Brain microvascular endothelial cell (primary cell): ENCODE measurements at regions not wholly inside any gene's neighbourhood (a gene's known extent, or its start where the extent isn't known, plus 50 kb on each side); places are given as distances from the start of the nearest gene placed in this dataset.

Experiments used
- DNase-seq: peaks from one replicate; pipeline ENCODE4 v3.0.0-alpha.2; 2020
- H3K27ac ChIP-seq: fragments of 250-450 bp; sonication (Bioruptor Pico); 2 replicates; pipeline ENCODE4 v1.5.1; 2020; ENCODE audit warnings: mild to moderate bottlenecking, moderate library complexity
- H3K27me3 ChIP-seq: fragments of 250-450 bp; sonication (Bioruptor Pico); replicated peaks from 2 replicates; pipeline ENCODE4 v1.5.1; 2020; ENCODE audit warnings: mild to moderate bottlenecking
- H3K36me3 ChIP-seq: fragments of 250-450 bp; sonication (Bioruptor Pico); replicated peaks from 2 replicates; pipeline ENCODE4 v1.5.1; 2020; ENCODE audit warnings: mild to moderate bottlenecking
- H3K4me3 ChIP-seq: 2 replicates; pipeline ENCODE4 v1.5.1; 2011; ENCODE audit warnings: low read depth, mild to moderate bottlenecking, control low read depth, low read length, moderate library complexity
- CTCF ChIP-seq: IDR thresholded peaks from 2 replicates; pipeline ENCODE4 v1.5.1; 2011; ENCODE audit warnings: low read depth, mild to moderate bottlenecking, moderate library complexity, low read length, control low read depth, inconsistent platforms; ENCODE audit errors: missing control alignments
- in situ Hi-C: cut with HindIII; loops from 2 replicates; pipeline ENCODE4 v1.10.0; 2017; ENCODE audit warnings: low sequenced_read_pairs, low pct_ligation_motif_present

- in situ Hi-C loops = no loop called here
- TF ChIP-seq CTCF = no peak
- DNase-seq = no peak
- Histone ChIP-seq H3K4me3 (no peak overlapping the region), H3K27ac (no peak overlapping the region), H3K36me3 (no peaks in the 10 kb centered on the region), H3K27me3 (no peaks in the 10 kb centered on the region)
Measured at GRCh38 chr10:128560406-128560805, 434.2 kb upstream of the MKI67 start.

- in situ Hi-C loops = no loop called here
- no peaks in the 10 kb centered on the region for H3K36me3 ChIP-seq
- no peak overlapping the region for H3K27ac ChIP-seq
- no peak overlapping the region for H3K4me3 ChIP-seq
- no peak for DNase-seq
- no peak for TF ChIP-seq CTCF
- H3K27me3 ChIP-seq = no peaks in the 10 kb centered on the region
Measured at GRCh38 chr10:128560993-128561392, 434.8 kb upstream of the MKI67 start.

- no peak overlapping the region for H3K27ac ChIP-seq
- TF ChIP-seq CTCF = no peak
- in situ Hi-C loops = no loop called here
- H3K4me3 ChIP-seq = no peak overlapping the region
- H3K36me3 ChIP-seq = no peaks in the 10 kb centered on the region
- no peaks in the 10 kb centered on the region for H3K27me3 ChIP-seq
- DNase-seq = no peak
Measured at GRCh38 chr10:128563387-128563786, 437.2 kb upstream of the MKI67 start.

DNA sequence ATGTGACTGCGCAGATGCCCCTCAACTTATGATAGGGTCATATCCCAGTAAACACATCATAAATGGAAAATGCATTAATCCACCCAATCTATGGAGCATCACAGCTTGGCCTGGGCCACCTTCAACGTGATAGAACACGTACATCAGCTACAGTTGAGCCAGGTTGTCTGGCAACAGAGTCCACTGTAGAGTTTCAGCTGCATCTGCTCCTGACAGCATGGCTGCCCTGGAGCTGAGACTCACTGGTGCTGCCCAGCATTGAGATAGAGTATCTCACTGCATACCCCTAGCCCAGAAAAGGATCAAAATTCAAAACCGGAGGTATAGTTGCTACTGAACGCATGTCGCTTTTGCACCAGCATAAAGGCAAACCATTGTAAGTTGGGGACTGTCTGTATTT is 437.7 kb upstream of the MKI67 start:
- in situ Hi-C loops = no loop called here
- no peak overlapping the region for H3K27ac ChIP-seq
- TF ChIP-seq CTCF = no peak
- no peak overlapping the region for H3K4me3 ChIP-seq
- H3K36me3 ChIP-seq = no peaks in the 10 kb centered on the region
- no peak for DNase-seq
- no peaks in the 10 kb centered on the region for H3K27me3 ChIP-seq

DNA sequence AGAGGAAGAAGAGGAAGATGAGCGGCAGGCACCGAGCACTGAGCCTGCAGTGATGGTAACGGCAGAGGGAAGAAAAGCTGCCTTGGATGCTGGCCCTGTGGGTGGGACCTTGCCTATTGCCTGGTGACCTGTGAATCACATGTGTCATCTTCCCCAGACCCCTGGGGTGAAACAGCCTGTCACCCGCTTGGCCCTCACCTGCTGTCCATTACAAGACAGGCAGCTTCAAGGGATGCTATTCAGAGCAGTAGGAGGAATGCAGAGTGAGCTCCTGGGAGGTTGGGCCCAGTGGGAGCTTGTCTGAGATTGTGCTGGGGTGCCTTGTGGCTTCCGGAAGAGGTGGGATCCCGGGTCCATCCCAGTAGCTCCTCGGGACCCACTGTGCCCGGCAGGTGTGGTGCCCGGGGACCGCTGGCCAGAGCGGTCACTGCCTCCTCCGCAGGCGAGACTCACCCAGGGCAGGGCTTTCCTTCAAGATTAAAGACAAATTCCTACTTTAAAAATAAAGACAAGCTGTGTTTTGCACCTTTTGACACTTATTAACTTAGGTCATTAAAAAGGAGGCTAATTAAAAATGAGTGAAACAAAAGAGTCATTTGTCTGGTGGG is 440.2 kb upstream of the MKI67 start:
- in situ Hi-C loops = no loop called here
- Histone ChIP-seq H3K27ac (no peak overlapping the region), H3K27me3 (no peaks in the 10 kb centered on the region), H3K4me3 (no peak overlapping the region), H3K36me3 (no peaks in the 10 kb centered on the region)
- DNase-seq = no peak
- no peak for TF ChIP-seq CTCF

GRCh38 chr10:128567551-128567950 is 441.3 kb upstream of the MKI67 start:
- in situ Hi-C loops = no loop called here
- no peaks in the 10 kb centered on the region for H3K27me3 ChIP-seq
- H3K4me3 ChIP-seq = no peak overlapping the region
- H3K36me3 ChIP-seq = no peaks in the 10 kb centered on the region
- TF ChIP-seq CTCF = no peak
- DNase-seq = no peak
- H3K27ac ChIP-seq = no peak overlapping the region
